Thoracic aorta (tissue), 2 donors: ENCODE measurements at regions not wholly inside any gene's neighbourhood (a gene's known extent, or its start where the extent isn't known, plus 50 kb on each side); places are given as distances from the start of the nearest gene placed in this dataset.

Source experiments
- ATAC-seq: fragments of 150-250 bp; one replicate; pipeline ENCODE4 v1.8.0; 2017; ENCODE audit warnings: low read depth; ENCODE audit not compliant: insufficient number of reproducible peaks, low FRiP score
- DNase-seq: peaks from one replicate; pipeline ENCODE4 v3.0.0-alpha.2; 2020; ENCODE audit warnings: low spot score
- H3K27ac ChIP-seq, 2 donors: fragments of 200-600 bp; sonication (generic); 1 replicate in 1 of 2; 2 replicates in 1 of 2; pipeline ENCODE4 v1.5.1; 2016; ENCODE audit warnings: mild to moderate bottlenecking in 2 of 2, moderate library complexity in 2 of 2
- H3K27me3 ChIP-seq: fragments of 200-600 bp; sonication (generic); replicated peaks from 2 replicates; pipeline ENCODE4 v1.6.0; 2016; ENCODE audit warnings: mild to moderate bottlenecking; ENCODE audit not compliant: insufficient read depth
- H3K36me3 ChIP-seq: fragments of 200-600 bp; sonication (generic); one replicate; pipeline ENCODE4 v1.5.1; 2016
- H3K4me1 ChIP-seq, 2 donors: fragments of 200-600 bp; sonication (generic); 1 replicate in 1 of 2; 2 replicates in 1 of 2; pipeline versions ENCODE4 v1.5.1 to v1.6.0; 2016; ENCODE audit warnings: low read depth in 2 of 2, mild to moderate bottlenecking in 1 of 2; ENCODE audit not compliant: control insufficient read depth in 1 of 2
- H3K4me3 ChIP-seq: fragments of 200-600 bp; sonication (generic); 2 replicates; pipeline ENCODE4 v1.5.1; 2016; ENCODE audit warnings: mild to moderate bottlenecking
- H3K9me3 ChIP-seq: fragments of 200-600 bp; sonication (generic); 2 replicates; pipeline ENCODE4 v1.5.1; 2016
- CTCF ChIP-seq: fragments of 200-600 bp; sonication (generic); IDR thresholded peaks from one replicate; pipeline ENCODE4 v1.5.1; 2019; ENCODE audit warnings: antibody characterized with exemption

GRCh38 chr2:128545829-128546228 is 227.2 kb upstream of the HS6ST1 start:
- Histone ChIP-seq H3K4me1 (no peaks in the 10 kb centered on the region), H3K27ac (no peak overlapping the region), H3K4me3 (no peak overlapping the region), H3K36me3 (no peaks in the 10 kb centered on the region), H3K9me3 (no peaks in the 10 kb centered on the region), H3K27me3 (no peaks in the 10 kb centered on the region)
- no peak for ATAC-seq
- TF ChIP-seq CTCF, result no peak
- DNase-seq, result no peak

- H3K36me3 ChIP-seq, result no peaks in the 10 kb centered on the region
- ATAC-seq (no peak), DNase-seq (no peak)
Observed at GRCh38 chr2:128547667-128548066, 229.0 kb upstream of the HS6ST1 start.

GRCh38 chr2:128548461-128548891 is 229.8 kb upstream of the HS6ST1 start:
- DNase-seq, result no peak
- H3K36me3 ChIP-seq, result no peaks in the 10 kb centered on the region

More at GRCh38 chr2:128547667-128548066, 229.0 kb upstream of the HS6ST1 start:
- H3K27me3 ChIP-seq, result no peaks in the 10 kb centered on the region
- H3K4me1 ChIP-seq, result no peaks in the 10 kb centered on the region
- no peak for TF ChIP-seq CTCF
- H3K9me3 ChIP-seq, result no peaks in the 10 kb centered on the region
- H3K4me3 ChIP-seq, result no peak overlapping the region
- H3K27ac ChIP-seq, result no peak overlapping the region

GRCh38 chr2:128549094-128549493 is 230.4 kb upstream of the HS6ST1 start:
- DNase-seq, result no peak
- H3K27ac ChIP-seq, result no peak overlapping the region
- H3K4me3 ChIP-seq, result no peak overlapping the region
- ATAC-seq, result no peak
- H3K4me1 ChIP-seq, result no peaks in the 10 kb centered on the region
- H3K36me3 ChIP-seq, result no peaks in the 10 kb centered on the region
- TF ChIP-seq CTCF, result no peak
- no peaks in the 10 kb centered on the region for H3K9me3 ChIP-seq
- no peaks in the 10 kb centered on the region for H3K27me3 ChIP-seq

More at GRCh38 chr2:128548461-128548891, 229.8 kb upstream of the HS6ST1 start:
- H3K4me1 ChIP-seq, result no peaks in the 10 kb centered on the region
- no peak for ATAC-seq
- no peak for TF ChIP-seq CTCF
- H3K4me3 ChIP-seq, result no peak overlapping the region
- H3K27ac ChIP-seq, result no peak overlapping the region
- no peaks in the 10 kb centered on the region for H3K9me3 ChIP-seq
- no peaks in the 10 kb centered on the region for H3K27me3 ChIP-seq

GRCh38 chr2:128549646-128550260 is 231.1 kb upstream of the HS6ST1 start:
- H3K4me1 ChIP-seq, result no peaks in the 10 kb centered on the region
- TF ChIP-seq CTCF, result no peak
- no peak for DNase-seq
- H3K9me3 ChIP-seq, result no peaks in the 10 kb centered on the region
- no peaks in the 10 kb centered on the region for H3K27me3 ChIP-seq
- H3K36me3 ChIP-seq, result no peaks in the 10 kb centered on the region
- ATAC-seq, result no peak
- no peak overlapping the region for H3K27ac ChIP-seq
- H3K4me3 ChIP-seq, result no peak overlapping the region
